ENCODE measurements at regions not wholly inside any gene's neighbourhood (a gene's known extent, or its start where the extent isn't known, plus 50 kb on each side); places are given as distances from the start of the nearest gene placed in this dataset.

DNA sequence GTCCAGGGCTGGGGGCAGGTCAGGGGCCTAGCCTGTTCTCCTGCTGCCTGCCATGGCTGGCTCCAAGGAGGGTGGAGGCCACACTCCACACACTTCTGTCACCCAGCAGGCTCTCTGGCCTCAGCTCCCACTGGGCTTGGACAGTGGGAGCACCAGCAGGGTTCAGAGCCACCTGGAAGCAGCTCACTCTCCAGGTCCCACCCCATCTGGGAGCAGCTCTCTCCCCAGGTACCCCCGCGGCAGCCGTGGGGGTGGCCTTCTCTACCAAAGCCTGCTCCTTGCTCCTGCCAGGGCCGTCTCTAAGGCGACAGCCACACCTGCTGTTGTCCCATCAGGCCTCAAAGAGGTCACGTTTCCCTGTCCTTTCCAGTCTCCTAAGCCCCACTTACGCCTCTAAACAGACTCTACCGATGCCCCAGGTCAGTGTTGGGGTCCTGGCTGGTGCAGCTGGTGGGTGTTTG is 142.5 kb upstream of the RET start (continued):
- TF ChIP-seq, protein P1, sequence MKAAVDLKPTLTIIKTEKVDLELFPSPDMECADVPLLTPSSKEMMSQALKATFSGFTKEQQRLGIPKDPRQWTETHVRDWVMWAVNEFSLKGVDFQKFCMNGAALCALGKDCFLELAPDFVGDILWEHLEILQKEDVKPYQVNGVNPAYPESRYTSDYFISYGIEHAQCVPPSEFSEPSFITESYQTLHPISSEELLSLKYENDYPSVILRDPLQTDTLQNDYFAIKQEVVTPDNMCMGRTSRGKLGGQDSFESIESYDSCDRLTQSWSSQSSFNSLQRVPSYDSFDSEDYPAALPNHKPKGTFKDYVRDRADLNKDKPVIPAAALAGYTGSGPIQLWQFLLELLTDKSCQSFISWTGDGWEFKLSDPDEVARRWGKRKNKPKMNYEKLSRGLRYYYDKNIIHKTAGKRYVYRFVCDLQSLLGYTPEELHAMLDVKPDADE (IDR thresholded peaks at IDR 0.05), result no peak
- TF ChIP-seq ZNF114 (CRISPR knock-in tag; IDR thresholded peaks at IDR 0.05), result no peak
- TF ChIP-seq NANOG (IDR thresholded peaks at IDR 0.05; ENCODE audit: borderline replicate concordance), result no peak
- TF ChIP-seq POLR2AphosphoS5 (IDR thresholded peaks at IDR 0.05; ENCODE audit: low read depth), result no peak
- TF ChIP-seq CREB1 (CRISPR knock-in tag; IDR thresholded peaks at IDR 0.05; ENCODE audit: low read depth), result no peak
- TF ChIP-seq ZNF331 (CRISPR knock-in tag; IDR thresholded peaks at IDR 0.05; ENCODE audit: low read depth), result no peak
- TF ChIP-seq STAT1 (IDR thresholded peaks at IDR 0.05; ENCODE audit: unreplicated experiment), result no peak

DNA sequence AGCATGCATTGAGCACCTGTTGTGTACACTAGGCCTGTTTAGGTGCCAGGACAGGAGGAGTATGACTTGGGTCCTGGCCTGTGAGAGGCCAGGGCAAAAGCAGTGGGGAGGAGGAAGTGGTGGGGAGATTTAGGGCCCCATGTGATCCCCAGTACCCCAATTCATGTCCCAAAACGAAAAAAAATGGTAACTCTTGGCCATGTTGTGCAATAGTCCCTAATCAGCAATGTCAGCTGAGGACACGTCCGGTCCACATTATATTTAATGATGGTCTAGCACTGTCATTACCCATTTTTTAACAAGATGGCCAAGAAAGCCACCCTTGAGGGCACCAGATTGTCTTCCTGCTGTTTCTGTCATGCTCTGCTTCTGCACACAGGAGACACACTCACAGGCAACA is 142.0 kb upstream of the RET start:
- Histone ChIP-seq H3K4me3 (no peak overlapping the region), H3K9me2 (ENCODE audit: insufficient read depth) (no peaks in the 10 kb centered on the region), H3K79me2 (replicated peaks; ENCODE audit: insufficient read depth) (no peaks in the 10 kb centered on the region), H2AFZ (no peak overlapping the region), H3F3A (replicated peaks; ENCODE audit: low read depth) (no peaks in the 10 kb centered on the region), H3K4me1 (ENCODE audit: insufficient read depth) (no peaks in the 10 kb centered on the region; the same call in 1 of the 2 replicates), H3K4me2 (no peak overlapping the region), H3K27me3 (ENCODE audit: insufficient read depth) (peaks cover 27% of the 10 kb centered on the region), H3K36me3 (ENCODE audit: insufficient read depth) (no peaks in the 10 kb centered on the region), H3K27ac (ENCODE audit: low read depth) (no peak overlapping the region), H4K20me1 (replicated peaks; ENCODE audit: insufficient read depth) (no peaks in the 10 kb centered on the region)
- Mint-ChIP-seq H3K27ac (no peak overlapping the region), H3K27me3 (ENCODE audit: insufficient read depth, low read depth, poor library complexity) (peaks cover 41% of the 10 kb centered on the region), H3K4me3 (peak overlapping the region; percentile 27; the same call in 1 of the 3 replicates), H3K4me1 (peaks cover 11% of the 10 kb centered on the region), H3K9me3 (no peaks in the 10 kb centered on the region; the same call in 1 of the 3 replicates), H3K36me3 (ENCODE audit: low read depth) (no peaks in the 10 kb centered on the region)
- DNase-seq (ENCODE audit: low spot score) (no peak), ATAC-seq (no peak)
- TF ChIP-seq JUNB (IDR thresholded peaks at IDR 0.05; ENCODE audit: unreplicated experiment) (no peak), NANOG (IDR thresholded peaks at IDR 0.05; ENCODE audit: borderline replicate concordance) (no peak), STAT1 (IDR thresholded peaks at IDR 0.05; ENCODE audit: unreplicated experiment) (no peak), ZNF114 (CRISPR knock-in tag; IDR thresholded peaks at IDR 0.05) (no peak), ZNF331 (CRISPR knock-in tag; IDR thresholded peaks at IDR 0.05; ENCODE audit: low read depth) (no peak), EZH2phosphoT487 (IDR thresholded peaks at IDR 0.05; ENCODE audit: unreplicated experiment) (no peak), CREB1 (CRISPR knock-in tag; IDR thresholded peaks at IDR 0.05; ENCODE audit: low read depth) (no peak), EZH2 (IDR thresholded peaks at IDR 0.05; ENCODE audit: low read depth, unreplicated experiment) (no peak)
- TF ChIP-seq, protein P1 (IDR thresholded peaks at IDR 0.05), result no peak
- TF ChIP-seq, protein P2, sequence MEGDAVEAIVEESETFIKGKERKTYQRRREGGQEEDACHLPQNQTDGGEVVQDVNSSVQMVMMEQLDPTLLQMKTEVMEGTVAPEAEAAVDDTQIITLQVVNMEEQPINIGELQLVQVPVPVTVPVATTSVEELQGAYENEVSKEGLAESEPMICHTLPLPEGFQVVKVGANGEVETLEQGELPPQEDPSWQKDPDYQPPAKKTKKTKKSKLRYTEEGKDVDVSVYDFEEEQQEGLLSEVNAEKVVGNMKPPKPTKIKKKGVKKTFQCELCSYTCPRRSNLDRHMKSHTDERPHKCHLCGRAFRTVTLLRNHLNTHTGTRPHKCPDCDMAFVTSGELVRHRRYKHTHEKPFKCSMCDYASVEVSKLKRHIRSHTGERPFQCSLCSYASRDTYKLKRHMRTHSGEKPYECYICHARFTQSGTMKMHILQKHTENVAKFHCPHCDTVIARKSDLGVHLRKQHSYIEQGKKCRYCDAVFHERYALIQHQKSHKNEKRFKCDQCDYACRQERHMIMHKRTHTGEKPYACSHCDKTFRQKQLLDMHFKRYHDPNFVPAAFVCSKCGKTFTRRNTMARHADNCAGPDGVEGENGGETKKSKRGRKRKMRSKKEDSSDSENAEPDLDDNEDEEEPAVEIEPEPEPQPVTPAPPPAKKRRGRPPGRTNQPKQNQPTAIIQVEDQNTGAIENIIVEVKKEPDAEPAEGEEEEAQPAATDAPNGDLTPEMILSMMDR (conservative IDR thresholded peaks at IDR 0.05; ENCODE audit: low read depth in 2 of 2), result no peak
- TF ChIP-seq, protein P3, sequence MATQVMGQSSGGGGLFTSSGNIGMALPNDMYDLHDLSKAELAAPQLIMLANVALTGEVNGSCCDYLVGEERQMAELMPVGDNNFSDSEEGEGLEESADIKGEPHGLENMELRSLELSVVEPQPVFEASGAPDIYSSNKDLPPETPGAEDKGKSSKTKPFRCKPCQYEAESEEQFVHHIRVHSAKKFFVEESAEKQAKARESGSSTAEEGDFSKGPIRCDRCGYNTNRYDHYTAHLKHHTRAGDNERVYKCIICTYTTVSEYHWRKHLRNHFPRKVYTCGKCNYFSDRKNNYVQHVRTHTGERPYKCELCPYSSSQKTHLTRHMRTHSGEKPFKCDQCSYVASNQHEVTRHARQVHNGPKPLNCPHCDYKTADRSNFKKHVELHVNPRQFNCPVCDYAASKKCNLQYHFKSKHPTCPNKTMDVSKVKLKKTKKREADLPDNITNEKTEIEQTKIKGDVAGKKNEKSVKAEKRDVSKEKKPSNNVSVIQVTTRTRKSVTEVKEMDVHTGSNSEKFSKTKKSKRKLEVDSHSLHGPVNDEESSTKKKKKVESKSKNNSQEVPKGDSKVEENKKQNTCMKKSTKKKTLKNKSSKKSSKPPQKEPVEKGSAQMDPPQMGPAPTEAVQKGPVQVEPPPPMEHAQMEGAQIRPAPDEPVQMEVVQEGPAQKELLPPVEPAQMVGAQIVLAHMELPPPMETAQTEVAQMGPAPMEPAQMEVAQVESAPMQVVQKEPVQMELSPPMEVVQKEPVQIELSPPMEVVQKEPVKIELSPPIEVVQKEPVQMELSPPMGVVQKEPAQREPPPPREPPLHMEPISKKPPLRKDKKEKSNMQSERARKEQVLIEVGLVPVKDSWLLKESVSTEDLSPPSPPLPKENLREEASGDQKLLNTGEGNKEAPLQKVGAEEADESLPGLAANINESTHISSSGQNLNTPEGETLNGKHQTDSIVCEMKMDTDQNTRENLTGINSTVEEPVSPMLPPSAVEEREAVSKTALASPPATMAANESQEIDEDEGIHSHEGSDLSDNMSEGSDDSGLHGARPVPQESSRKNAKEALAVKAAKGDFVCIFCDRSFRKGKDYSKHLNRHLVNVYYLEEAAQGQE (IDR thresholded peaks at IDR 0.05; ENCODE audit: unreplicated experiment), result no peak
